HCT116 (cell line): ENCODE measurements at regions not wholly inside any gene's neighbourhood (a gene's known extent, or its start where the extent isn't known, plus 50 kb on each side); places are given as distances from the start of the nearest gene placed in this dataset.

ENCODE experiments used
- ATAC-seq: fragments of 200-7000 bp; cut with Tn5 transposase; 2 replicates; pipeline ENCODE4 v1.9.1; 2020; ENCODE audit warnings: mild to moderate bottlenecking, moderate library complexity
- BruUV-seq: library from RNA; stranded (reverse); fragments of 400-500 nt; replicated peaks from 2 replicates; lab custom pipeline; 2021; lab: Mats Ljungman, UMichigan
- CTCF ChIA-PET: fragments of 300-600 bp; sonication (Branson Sonifier 250); formaldehyde crosslinking; loops from one replicate; lab custom pipeline; 2021; ENCODE audit warnings: antibody characterized with exemption; lab: Charles Lee
- POLR2A ChIA-PET: fragments of 300-600, 350-600 bp; sonication (Branson Sonifier 250); formaldehyde crosslinking; loops from one replicate; lab custom pipeline; 2021; ENCODE audit warnings: antibody characterized with exemption; lab: Charles Lee
- RAD21 ChIA-PET, 2 experiments: fragments of 300-600 bp; sonication (Branson Sonifier 250); formaldehyde crosslinking; loops; one replicate each; lab custom pipeline; 2023; ENCODE audit warnings: low total read pairs in 2 of 2; ENCODE audit not compliant: uncharacterized antibody in 2 of 2, unreplicated experiment in 2 of 2, low non-redundant PET in 1 of 2; lab: Charles Lee
- DNase-seq: peaks from one replicate; pipeline ENCODE4 v3.0.0-alpha.2; 2010; ENCODE audit warnings: low read depth, low spot score
- H2AFZ ChIP-seq: fragments of 200-600 bp; shearing (Covaris generic), sonication (generic); 2 replicates; pipeline ENCODE4 v1.6.1; 2017; ENCODE audit warnings: low read depth, mixed run types, mixed read lengths, antibody characterized with exemption, low read length; ENCODE audit not compliant: poor library complexity, severe bottlenecking
- H3K27ac ChIP-seq: 2 replicates; pipeline ENCODE4 v1.5.1; 2012; ENCODE audit warnings: low read depth, low read length
- H3K27me3 ChIP-seq: fragments of 200-600 bp; sonication (generic); 2 replicates; pipeline ENCODE4 v1.6.1; 2016; ENCODE audit warnings: mixed run types, low read length, mixed read lengths; ENCODE audit not compliant: insufficient read depth
- H3K36me3 ChIP-seq, 2 experiments: fragments of 200-500 bp in 1 of 2; fragments of 200-600 bp in 1 of 2; sonication (Bioruptor generic) in 1 of 2; sonication (generic) in 1 of 2; 2 replicates each; pipeline versions ENCODE4 v1.5.1 to v1.6.1; 2014 to 2016; ENCODE audit warnings: low read length in 2 of 2, inconsistent platforms in 1 of 2, mixed read lengths in 1 of 2, mixed run types in 1 of 2; ENCODE audit not compliant: insufficient read depth in 2 of 2, control insufficient read depth in 1 of 2
- H3K4me1 ChIP-seq, 2 experiments: fragments of 200-600 bp in 1 of 2; sonication (generic) in 1 of 2; 2 replicates each; pipeline versions ENCODE4 v1.5.1 to v1.6.1; 2012 to 2017; ENCODE audit warnings: low read length in 2 of 2, inconsistent platforms in 1 of 2, mild to moderate bottlenecking in 1 of 2, mixed read lengths in 1 of 2, mixed run types in 1 of 2, moderate library complexity in 1 of 2; ENCODE audit not compliant: insufficient read depth in 2 of 2, control insufficient read depth in 1 of 2
- H3K4me2 ChIP-seq: fragments of 200-600 bp; sonication (generic); 2 replicates; pipeline ENCODE4 v1.6.1; 2017; ENCODE audit warnings: mixed run types, low read length, mixed read lengths
- H3K4me3 ChIP-seq, 2 experiments: fragments of 200-600 bp in 1 of 2; sonication (generic) in 1 of 2; replicated peaks in 1 of 2; 2 replicates each; pipeline ENCODE4 v1.5.1; 2011 to 2016; ENCODE audit warnings: low read length in 2 of 2, control low read depth in 1 of 2, low read depth in 1 of 2, mild to moderate bottlenecking in 1 of 2, mixed read lengths in 1 of 2, mixed run types in 1 of 2
- H3K79me2 ChIP-seq: fragments of 200-600 bp; sonication (generic); 2 replicates; pipeline ENCODE4 v1.6.1; 2017; ENCODE audit warnings: mild to moderate bottlenecking, mixed run types, low read length, moderate library complexity, mixed read lengths; ENCODE audit not compliant: insufficient read depth
- H3K9ac ChIP-seq: fragments of 200-600 bp; sonication (generic); 2 replicates; pipeline ENCODE4 v1.6.1; 2016; ENCODE audit warnings: low read length, mixed read lengths
- H3K9me2 ChIP-seq: fragments of 200-600 bp; sonication (generic), shearing (Covaris generic); 2 replicates; pipeline ENCODE4 v1.6.1; 2017; ENCODE audit warnings: mixed run types, mild to moderate bottlenecking, moderate library complexity; ENCODE audit not compliant: insufficient read depth
- H3K9me3 ChIP-seq, 2 experiments: fragments of 200-500 bp in 1 of 2; fragments of 200-600 bp in 1 of 2; sonication (Bioruptor generic) in 1 of 2; sonication (generic) in 1 of 2; 2 replicates each; pipeline ENCODE4 v1.6.1; 2014 to 2017; ENCODE audit warnings: low read length in 2 of 2, mixed read lengths in 2 of 2, inconsistent platforms in 1 of 2, low read depth in 1 of 2, mild to moderate bottlenecking in 1 of 2, mixed run types in 1 of 2, moderate library complexity in 1 of 2; ENCODE audit not compliant: control insufficient read depth in 1 of 2, insufficient read depth in 1 of 2
- H4K20me1 ChIP-seq: fragments of 200-600 bp; sonication (generic), shearing (Covaris generic); 2 replicates; pipeline ENCODE4 v1.6.1; 2017; ENCODE audit warnings: mixed run types, mild to moderate bottlenecking, moderate library complexity; ENCODE audit not compliant: insufficient read depth
- CBX3 ChIP-seq: IDR thresholded peaks from 2 replicates; pipeline ENCODE4 v1.6.1; 2012; ENCODE audit warnings: low read depth
- EGR1 ChIP-seq: IDR thresholded peaks from 2 replicates; pipeline ENCODE4 v1.6.1; 2012; ENCODE audit warnings: low read depth
- FOSL1 ChIP-seq: IDR thresholded peaks from 2 replicates; pipeline ENCODE4 v1.6.1; 2012; ENCODE audit warnings: low read depth
- JUND ChIP-seq: IDR thresholded peaks from 2 replicates; pipeline ENCODE4 v1.6.1; 2012
- POLR2A ChIP-seq: IDR thresholded peaks from 2 replicates; pipeline ENCODE4 v1.7.0; 2011; ENCODE audit warnings: borderline replicate concordance; ENCODE audit not compliant: insufficient read depth, insufficient read length; ENCODE audit errors: extremely low read depth
- RAD21 ChIP-seq: IDR thresholded peaks from 2 replicates; pipeline ENCODE4 v1.6.1; 2012; ENCODE audit warnings: low read depth, mild to moderate bottlenecking
- SP1 ChIP-seq: IDR thresholded peaks from 2 replicates; pipeline ENCODE4 v1.6.1; 2012; ENCODE audit warnings: low read depth
- SRF ChIP-seq: IDR thresholded peaks from 2 replicates; pipeline ENCODE4 v1.6.1; 2012; ENCODE audit warnings: low read depth
- YY1 ChIP-seq: IDR thresholded peaks from 2 replicates; pipeline ENCODE4 v1.6.1; 2011; ENCODE audit warnings: low read length, low read depth, moderate library complexity, mild to moderate bottlenecking; ENCODE audit not compliant: insufficient replicate concordance; ENCODE audit errors: extremely low read depth
- ZFX ChIP-seq: fragments of 450-650 bp; IDR thresholded peaks from 2 replicates; pipeline ENCODE4 v1.6.1; 2017
- intact Hi-C: fragments of 100-400 bp; cut with micrococcal nuclease; formaldehyde crosslinking; loops from 2 replicates; pipeline ENCODE4 v1.10.0; 2022
- TF ChIP-seq, protein P1 (sequence below), 3 experiments: fragments of 200-600 bp in 1 of 3; sonication (generic) in 1 of 3; IDR thresholded peaks in 2 of 3; conservative IDR thresholded peaks in 1 of 3; 2 replicates each; pipeline ENCODE4 v1.5.1; 2012 to 2017; ENCODE audit warnings: low read depth in 2 of 3, low read length in 2 of 3, antibody characterized with exemption in 1 of 3, borderline replicate concordance in 1 of 3, control low read depth in 1 of 3, mild to moderate bottlenecking in 1 of 3, mixed read lengths in 1 of 3, mixed run types in 1 of 3, moderate library complexity in 1 of 3; ENCODE audit not compliant: insufficient read depth in 1 of 3
- TF ChIP-seq, protein P2 (sequence below): IDR thresholded peaks from 2 replicates; pipeline ENCODE4 v1.6.1; 2012; ENCODE audit warnings: low read depth
- TF ChIP-seq, protein P3 (sequence below): IDR thresholded peaks from 2 replicates; pipeline ENCODE4 v1.6.1; 2012
- TF ChIP-seq, protein P4 (sequence below): IDR thresholded peaks from 2 replicates; pipeline ENCODE4 v1.6.1; 2012

DNA sequence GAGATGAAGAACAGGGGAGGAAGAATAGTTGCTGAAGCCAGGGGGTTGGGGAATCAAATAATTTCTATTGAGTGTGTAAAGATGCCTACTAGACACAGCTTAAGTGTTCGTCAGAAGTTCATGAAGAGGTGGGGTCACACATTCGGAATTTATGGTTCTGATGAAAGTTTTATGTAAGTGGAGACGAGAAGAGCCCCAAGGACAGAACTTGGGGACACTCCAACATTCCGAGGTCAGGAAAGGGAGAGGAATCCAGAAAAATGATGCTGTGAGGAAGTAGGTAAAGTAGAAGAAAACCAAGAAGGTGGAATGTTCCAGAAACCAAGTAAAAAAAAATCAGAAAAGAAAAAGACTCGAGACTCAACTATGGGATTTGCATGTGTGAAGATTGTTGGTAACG, 272.5 kb downstream of the SIPA1L2 start:
- H3K27me3 ChIP-seq = peaks cover 11% of the 10 kb centered on the region; the same call in 1 of the 2 replicates
- ChIA-PET CTCF (no interaction called here), POLR2A (no interaction called here), RAD21 (no interaction called here)
- H3K79me2 ChIP-seq = no peaks in the 10 kb centered on the region
- DNase-seq (no peak), ATAC-seq (no peak)
- H3K4me1 ChIP-seq = no peaks in the 10 kb centered on the region
- H3K36me3 ChIP-seq = no peaks in the 10 kb centered on the region
- BruUV-seq = no TSS peak
- H3K9me3 ChIP-seq = no peaks in the 10 kb centered on the region
- H4K20me1 ChIP-seq = no peaks in the 10 kb centered on the region
- H3K9ac ChIP-seq = no peak overlapping the region
- H2AFZ ChIP-seq = no peak overlapping the region
- H3K27ac ChIP-seq = no peak overlapping the region
- intact Hi-C loops = no loop called here
- no peak overlapping the region for H3K4me3 ChIP-seq
- H3K4me2 ChIP-seq = no peak overlapping the region
- H3K9me2 ChIP-seq = no peaks in the 10 kb centered on the region
- TF ChIP-seq SP1 = no peak
- TF ChIP-seq POLR2A = no peak
- TF ChIP-seq RAD21 = no peak
- no peak for TF ChIP-seq YY1
- TF ChIP-seq, protein P1, sequence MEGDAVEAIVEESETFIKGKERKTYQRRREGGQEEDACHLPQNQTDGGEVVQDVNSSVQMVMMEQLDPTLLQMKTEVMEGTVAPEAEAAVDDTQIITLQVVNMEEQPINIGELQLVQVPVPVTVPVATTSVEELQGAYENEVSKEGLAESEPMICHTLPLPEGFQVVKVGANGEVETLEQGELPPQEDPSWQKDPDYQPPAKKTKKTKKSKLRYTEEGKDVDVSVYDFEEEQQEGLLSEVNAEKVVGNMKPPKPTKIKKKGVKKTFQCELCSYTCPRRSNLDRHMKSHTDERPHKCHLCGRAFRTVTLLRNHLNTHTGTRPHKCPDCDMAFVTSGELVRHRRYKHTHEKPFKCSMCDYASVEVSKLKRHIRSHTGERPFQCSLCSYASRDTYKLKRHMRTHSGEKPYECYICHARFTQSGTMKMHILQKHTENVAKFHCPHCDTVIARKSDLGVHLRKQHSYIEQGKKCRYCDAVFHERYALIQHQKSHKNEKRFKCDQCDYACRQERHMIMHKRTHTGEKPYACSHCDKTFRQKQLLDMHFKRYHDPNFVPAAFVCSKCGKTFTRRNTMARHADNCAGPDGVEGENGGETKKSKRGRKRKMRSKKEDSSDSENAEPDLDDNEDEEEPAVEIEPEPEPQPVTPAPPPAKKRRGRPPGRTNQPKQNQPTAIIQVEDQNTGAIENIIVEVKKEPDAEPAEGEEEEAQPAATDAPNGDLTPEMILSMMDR (IDR thresholded peaks at IDR 0.05 in 2 of 3, conservative IDR thresholded peaks at IDR 0.05 in 1 of 3; ENCODE audit: borderline replicate concordance in 1 of 3, insufficient read depth in 1 of 3, low read depth in 2 of 3, low read length in 2 of 3) = no peak
- no peak for TF ChIP-seq FOSL1
- TF ChIP-seq ZFX = no peak
- TF ChIP-seq SRF = no peak
- TF ChIP-seq, protein P2, sequence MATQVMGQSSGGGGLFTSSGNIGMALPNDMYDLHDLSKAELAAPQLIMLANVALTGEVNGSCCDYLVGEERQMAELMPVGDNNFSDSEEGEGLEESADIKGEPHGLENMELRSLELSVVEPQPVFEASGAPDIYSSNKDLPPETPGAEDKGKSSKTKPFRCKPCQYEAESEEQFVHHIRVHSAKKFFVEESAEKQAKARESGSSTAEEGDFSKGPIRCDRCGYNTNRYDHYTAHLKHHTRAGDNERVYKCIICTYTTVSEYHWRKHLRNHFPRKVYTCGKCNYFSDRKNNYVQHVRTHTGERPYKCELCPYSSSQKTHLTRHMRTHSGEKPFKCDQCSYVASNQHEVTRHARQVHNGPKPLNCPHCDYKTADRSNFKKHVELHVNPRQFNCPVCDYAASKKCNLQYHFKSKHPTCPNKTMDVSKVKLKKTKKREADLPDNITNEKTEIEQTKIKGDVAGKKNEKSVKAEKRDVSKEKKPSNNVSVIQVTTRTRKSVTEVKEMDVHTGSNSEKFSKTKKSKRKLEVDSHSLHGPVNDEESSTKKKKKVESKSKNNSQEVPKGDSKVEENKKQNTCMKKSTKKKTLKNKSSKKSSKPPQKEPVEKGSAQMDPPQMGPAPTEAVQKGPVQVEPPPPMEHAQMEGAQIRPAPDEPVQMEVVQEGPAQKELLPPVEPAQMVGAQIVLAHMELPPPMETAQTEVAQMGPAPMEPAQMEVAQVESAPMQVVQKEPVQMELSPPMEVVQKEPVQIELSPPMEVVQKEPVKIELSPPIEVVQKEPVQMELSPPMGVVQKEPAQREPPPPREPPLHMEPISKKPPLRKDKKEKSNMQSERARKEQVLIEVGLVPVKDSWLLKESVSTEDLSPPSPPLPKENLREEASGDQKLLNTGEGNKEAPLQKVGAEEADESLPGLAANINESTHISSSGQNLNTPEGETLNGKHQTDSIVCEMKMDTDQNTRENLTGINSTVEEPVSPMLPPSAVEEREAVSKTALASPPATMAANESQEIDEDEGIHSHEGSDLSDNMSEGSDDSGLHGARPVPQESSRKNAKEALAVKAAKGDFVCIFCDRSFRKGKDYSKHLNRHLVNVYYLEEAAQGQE = no peak
- no peak for TF ChIP-seq EGR1
- TF ChIP-seq, protein P3, sequence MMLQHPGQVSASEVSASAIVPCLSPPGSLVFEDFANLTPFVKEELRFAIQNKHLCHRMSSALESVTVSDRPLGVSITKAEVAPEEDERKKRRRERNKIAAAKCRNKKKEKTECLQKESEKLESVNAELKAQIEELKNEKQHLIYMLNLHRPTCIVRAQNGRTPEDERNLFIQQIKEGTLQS = no peak
- no peak for TF ChIP-seq JUND
- TF ChIP-seq CBX3 = no peak
- TF ChIP-seq, protein P4, sequence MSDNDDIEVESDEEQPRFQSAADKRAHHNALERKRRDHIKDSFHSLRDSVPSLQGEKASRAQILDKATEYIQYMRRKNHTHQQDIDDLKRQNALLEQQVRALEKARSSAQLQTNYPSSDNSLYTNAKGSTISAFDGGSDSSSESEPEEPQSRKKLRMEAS = no peak
